Prostate gland (tissue), 2 donors: ENCODE measurements at regions not wholly inside any gene's neighbourhood (a gene's known extent, or its start where the extent isn't known, plus 50 kb on each side); places are given as distances from the start of the nearest gene placed in this dataset.

Source experiments
- CTCF ChIP-seq, 4 experiments: fragments of 200-600 bp in 2 of 4; fragments of 450-650 bp in 2 of 4; sonication (generic) in 2 of 4; IDR thresholded peaks; 1 replicate in 3 of 4; 2 replicates in 1 of 4; pipeline ENCODE4 v1.5.1; 2016 to 2019; ENCODE audit warnings: antibody characterized with exemption in 4 of 4, mild to moderate bottlenecking in 2 of 4, moderate library complexity in 2 of 4
- POLR2A ChIP-seq: fragments of 450-650 bp; IDR thresholded peaks from one replicate; pipeline ENCODE4 v1.6.1; 2016; ENCODE audit warnings: antibody characterized with exemption, mild to moderate bottlenecking
- POLR2AphosphoS5 ChIP-seq: sonication (generic); formaldehyde crosslinking; IDR thresholded peaks from one replicate; pipeline ENCODE4 v1.6.1; 2017; ENCODE audit warnings: antibody characterized with exemption

- TF ChIP-seq CTCF (IDR thresholded peaks at IDR 0.05) = no peak
- TF ChIP-seq POLR2AphosphoS5 = no peak
- no peak for TF ChIP-seq POLR2A
These were observed 180.4 kb downstream of the CD8B2 start for GRCh38 chr2:106667478-106668070.
